Neural progenitor cell (in vitro differentiated cells): ENCODE measurements at regions not wholly inside any gene's neighbourhood (a gene's known extent, or its start where the extent isn't known, plus 50 kb on each side); places are given as distances from the start of the nearest gene placed in this dataset.
"Not testable (repeated sequence)": the region's sequence is repeated elsewhere in the genome, so short reads cannot be mapped to it uniquely, and the experiment has no call there.

Experiments used
- DNase-seq: peaks from one replicate; pipeline ENCODE4 v3.0.0-alpha.2; 2016; ENCODE audit warnings: low spot score
- H2AFZ ChIP-seq: fragments of 200-600 bp; sonication (generic); replicated peaks from 2 replicates; pipeline ENCODE4 v1.6.1; 2016; ENCODE audit warnings: antibody characterized with exemption
- H3F3A ChIP-seq: fragments of 200-600 bp; sonication (generic); 2 replicates; pipeline ENCODE4 v1.6.1; 2016; ENCODE audit warnings: antibody characterized with exemption, low read depth
- H3K27ac ChIP-seq: fragments of 200-600 bp; sonication (generic); 2 replicates; pipeline ENCODE4 v1.5.1; 2016; ENCODE audit warnings: mild to moderate bottlenecking
- H3K27me3 ChIP-seq: fragments of 200-600 bp; sonication (generic); 2 replicates; pipeline ENCODE4 v1.6.1; 2016; ENCODE audit warnings: mild to moderate bottlenecking, moderate library complexity
- H3K36me3 ChIP-seq: fragments of 200-600 bp; sonication (generic); 2 replicates; pipeline ENCODE4 v1.5.1; 2016
- H3K4me1 ChIP-seq: fragments of 200-600 bp; sonication (generic); 2 replicates; pipeline ENCODE4 v1.6.1; 2016; ENCODE audit warnings: mixed run types
- H3K4me2 ChIP-seq: fragments of 200-600 bp; sonication (generic); 2 replicates; pipeline ENCODE4 v1.6.1; 2016
- H3K4me3 ChIP-seq: fragments of 200-600 bp; sonication (generic); 2 replicates; pipeline ENCODE4 v1.5.1; 2016
- H3K79me2 ChIP-seq: fragments of 200-600 bp; sonication (generic); 2 replicates; pipeline ENCODE4 v1.6.1; 2016; ENCODE audit warnings: low read depth
- H3K9ac ChIP-seq: fragments of 200-600 bp; sonication (generic); 2 replicates; pipeline ENCODE4 v1.6.1; 2016
- H3K9me3 ChIP-seq: fragments of 200-600 bp; sonication (generic); 2 replicates; pipeline ENCODE4 v1.5.1; 2016; ENCODE audit warnings: low read depth
- H4K20me1 ChIP-seq: fragments of 200-600 bp; sonication (generic); 2 replicates; pipeline ENCODE4 v1.6.1; 2016; ENCODE audit warnings: low read depth
- H3K27ac Mint-ChIP-seq: 3 replicates; pipeline ENCODE4 v1.8.0; 2021; ENCODE audit warnings: mixed read lengths
- H3K27me3 Mint-ChIP-seq: 2 replicates; pipeline ENCODE4 v1.8.0; 2022; ENCODE audit warnings: low read depth, mild to moderate bottlenecking, inconsistent platforms, moderate library complexity, mixed read lengths; ENCODE audit not compliant: insufficient read depth
- H3K36me3 Mint-ChIP-seq: 3 replicates; pipeline ENCODE4 v1.8.0; 2021; ENCODE audit warnings: mixed read lengths
- H3K4me1 Mint-ChIP-seq: 3 replicates; pipeline ENCODE4 v1.8.0; 2021; ENCODE audit warnings: mixed read lengths
- H3K4me3 Mint-ChIP-seq: 3 replicates; pipeline ENCODE4 v1.8.0; 2021; ENCODE audit warnings: mild to moderate bottlenecking, moderate library complexity, mixed read lengths
- H3K9me3 Mint-ChIP-seq: 3 replicates; pipeline ENCODE4 v1.8.0; 2020; ENCODE audit warnings: mixed read lengths
- EZH2 ChIP-seq: fragments of 200-600 bp; sonication (generic); IDR thresholded peaks from 2 replicates; pipeline ENCODE4 v1.6.1; 2017; ENCODE audit warnings: antibody characterized with exemption, mild to moderate bottlenecking, moderate library complexity
- EZH2phosphoT487 ChIP-seq: fragments of 200-600 bp; sonication (generic); IDR thresholded peaks from 2 replicates; pipeline ENCODE4 v1.6.1; 2017; ENCODE audit warnings: antibody characterized with exemption
- TF ChIP-seq, protein P1 (sequence below): fragments of 200-600 bp; sonication (generic); IDR thresholded peaks from 2 replicates; pipeline ENCODE4 v1.5.1; 2017; ENCODE audit warnings: antibody characterized with exemption, mild to moderate bottlenecking

DNA sequence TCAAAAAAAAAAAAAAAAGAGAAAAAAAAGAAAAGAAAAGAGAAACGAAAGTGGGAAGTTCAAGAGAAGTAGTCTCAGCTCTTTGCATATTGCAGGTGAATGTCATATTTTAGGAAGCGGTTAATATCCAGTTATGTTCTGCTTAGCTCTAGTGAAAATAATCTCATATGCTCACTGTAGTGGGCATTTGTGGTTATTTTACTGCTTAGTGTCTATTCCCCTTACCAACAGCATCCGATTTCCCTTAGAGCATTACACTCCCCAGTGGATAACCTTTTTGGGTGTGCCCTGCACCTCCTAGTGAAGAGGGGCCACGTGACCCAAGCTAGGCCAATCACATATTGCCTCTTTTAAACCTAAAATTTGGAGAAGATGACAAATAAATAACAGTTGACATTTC lies 111.2 kb upstream of the ZNF827 start:
- Histone ChIP-seq H3K27ac (no peak overlapping the region), H3K27me3 (no peaks in the 10 kb centered on the region), H2AFZ (no peak overlapping the region), H3K79me2 (no peaks in the 10 kb centered on the region), H3K9ac (no peak overlapping the region), H3K36me3 (no peaks in the 10 kb centered on the region), H3K4me3 (no peak overlapping the region), H3K4me2 (no peak overlapping the region), H3K4me1 (no peaks in the 10 kb centered on the region), H3K9me3 (no peaks in the 10 kb centered on the region), H3F3A (no peaks in the 10 kb centered on the region), H4K20me1 (no peaks in the 10 kb centered on the region)
- no peak for DNase-seq
- TF ChIP-seq, protein P1, sequence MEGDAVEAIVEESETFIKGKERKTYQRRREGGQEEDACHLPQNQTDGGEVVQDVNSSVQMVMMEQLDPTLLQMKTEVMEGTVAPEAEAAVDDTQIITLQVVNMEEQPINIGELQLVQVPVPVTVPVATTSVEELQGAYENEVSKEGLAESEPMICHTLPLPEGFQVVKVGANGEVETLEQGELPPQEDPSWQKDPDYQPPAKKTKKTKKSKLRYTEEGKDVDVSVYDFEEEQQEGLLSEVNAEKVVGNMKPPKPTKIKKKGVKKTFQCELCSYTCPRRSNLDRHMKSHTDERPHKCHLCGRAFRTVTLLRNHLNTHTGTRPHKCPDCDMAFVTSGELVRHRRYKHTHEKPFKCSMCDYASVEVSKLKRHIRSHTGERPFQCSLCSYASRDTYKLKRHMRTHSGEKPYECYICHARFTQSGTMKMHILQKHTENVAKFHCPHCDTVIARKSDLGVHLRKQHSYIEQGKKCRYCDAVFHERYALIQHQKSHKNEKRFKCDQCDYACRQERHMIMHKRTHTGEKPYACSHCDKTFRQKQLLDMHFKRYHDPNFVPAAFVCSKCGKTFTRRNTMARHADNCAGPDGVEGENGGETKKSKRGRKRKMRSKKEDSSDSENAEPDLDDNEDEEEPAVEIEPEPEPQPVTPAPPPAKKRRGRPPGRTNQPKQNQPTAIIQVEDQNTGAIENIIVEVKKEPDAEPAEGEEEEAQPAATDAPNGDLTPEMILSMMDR = no peak
- TF ChIP-seq EZH2 = no peak
- no peak for TF ChIP-seq EZH2phosphoT487
- no peak overlapping the region for H3K4me3 Mint-ChIP-seq
- H3K27me3 Mint-ChIP-seq = no peaks in the 10 kb centered on the region
- H3K36me3 Mint-ChIP-seq = no peaks in the 10 kb centered on the region
- H3K9me3 Mint-ChIP-seq = peaks cover 9% of the 10 kb centered on the region
- H3K4me1 Mint-ChIP-seq = no peaks in the 10 kb centered on the region
- no peak overlapping the region for H3K27ac Mint-ChIP-seq

DNA sequence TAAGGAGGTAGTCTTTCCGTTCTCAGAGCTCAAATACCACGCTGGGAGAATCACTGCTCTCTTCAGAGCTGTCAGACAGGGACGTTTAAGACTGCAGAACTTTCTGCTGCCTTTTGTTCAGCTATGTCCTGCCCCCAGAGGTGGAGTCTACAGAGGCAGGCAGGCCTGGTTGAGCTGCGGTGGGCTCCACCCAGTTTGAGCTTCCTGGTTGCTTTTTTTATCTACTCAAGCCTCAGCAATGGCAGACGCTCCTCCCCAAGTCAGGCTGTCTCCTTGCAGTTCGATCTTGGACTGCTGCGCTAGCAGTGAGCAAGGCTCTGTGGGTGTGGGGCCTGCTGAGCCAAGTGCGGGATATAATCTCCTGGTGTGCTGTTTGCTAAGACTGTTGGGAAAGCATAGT lies 109.1 kb upstream of the ZNF827 start:
- H3K4me1 ChIP-seq, H3K4me3 Mint-ChIP-seq, H3K4me3 ChIP-seq, H3K9ac ChIP-seq, H3K9me3 ChIP-seq, H3K36me3 Mint-ChIP-seq, H3K27me3 Mint-ChIP-seq, H3K4me1 Mint-ChIP-seq, H3K36me3 ChIP-seq, H3K27ac ChIP-seq, H4K20me1 ChIP-seq, H3K79me2 ChIP-seq, DNase-seq, H3K4me2 ChIP-seq, H3K27ac Mint-ChIP-seq, H3K27me3 ChIP-seq, H2AFZ ChIP-seq, H3F3A ChIP-seq: not testable (repeated sequence)
- peaks cover 18% of the 10 kb centered on the region for H3K9me3 Mint-ChIP-seq

DNA sequence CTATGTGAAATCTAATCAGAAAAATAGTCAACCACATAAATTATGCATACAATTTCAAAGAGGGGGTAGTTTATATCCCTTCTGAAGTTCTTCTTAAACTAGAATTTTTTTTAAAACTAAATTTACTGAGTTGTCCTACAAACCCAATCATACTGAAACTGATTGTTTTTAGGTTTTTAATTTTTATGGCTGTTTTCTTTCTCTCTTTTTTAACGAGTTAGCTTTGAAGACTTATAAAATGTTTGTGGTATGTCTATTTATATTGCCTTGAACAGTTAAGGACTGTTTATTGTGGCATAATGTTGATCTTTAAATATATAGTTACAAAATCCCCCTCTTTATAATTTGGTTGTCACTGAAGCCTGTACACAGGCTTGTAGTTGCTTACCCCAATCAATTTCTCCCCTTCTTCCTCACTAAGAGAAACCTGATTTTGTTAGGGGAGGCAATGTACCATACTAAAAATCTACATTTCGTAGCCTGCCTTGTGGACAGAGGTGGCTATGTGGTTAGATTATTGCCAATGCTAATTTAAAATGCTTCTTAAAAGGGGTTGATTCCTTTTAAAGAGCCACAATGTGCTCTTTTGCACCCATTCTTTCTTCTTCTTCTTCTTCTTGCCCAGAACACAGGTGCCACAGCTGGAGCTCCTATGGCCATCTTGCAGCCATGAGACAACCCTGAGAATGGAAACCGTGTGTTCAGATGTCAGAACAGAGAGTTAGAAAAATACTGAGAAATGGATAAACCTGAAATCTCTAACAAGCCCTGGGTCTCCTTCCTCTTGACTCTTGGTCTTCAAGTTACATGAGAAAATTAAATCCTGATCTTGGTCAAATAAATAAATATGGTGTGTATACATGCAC lies 102.7 kb upstream of the ZNF827 start:
- Histone ChIP-seq H2AFZ (no peak overlapping the region), H3K4me3 (no peak overlapping the region), H3K4me2 (no peak overlapping the region), H3K27me3 (no peaks in the 10 kb centered on the region), H3F3A (no peaks in the 10 kb centered on the region), H3K36me3 (no peaks in the 10 kb centered on the region), H3K27ac (no peak overlapping the region), H4K20me1 (no peaks in the 10 kb centered on the region), H3K79me2 (no peaks in the 10 kb centered on the region), H3K9me3 (no peaks in the 10 kb centered on the region), H3K4me1 (no peaks in the 10 kb centered on the region), H3K9ac (no peak overlapping the region)
- H3K4me1 Mint-ChIP-seq = no peaks in the 10 kb centered on the region
- no peak overlapping the region for H3K27ac Mint-ChIP-seq
- peaks cover 9% of the 10 kb centered on the region for H3K9me3 Mint-ChIP-seq
- TF ChIP-seq, protein P1 = no peak
- TF ChIP-seq EZH2 (no peak), EZH2phosphoT487 (no peak)
- no peak overlapping the region for H3K4me3 Mint-ChIP-seq
- H3K36me3 Mint-ChIP-seq = no peaks in the 10 kb centered on the region
- peaks cover 4% of the 10 kb centered on the region for H3K27me3 Mint-ChIP-seq
- DNase-seq = no peak

DNA sequence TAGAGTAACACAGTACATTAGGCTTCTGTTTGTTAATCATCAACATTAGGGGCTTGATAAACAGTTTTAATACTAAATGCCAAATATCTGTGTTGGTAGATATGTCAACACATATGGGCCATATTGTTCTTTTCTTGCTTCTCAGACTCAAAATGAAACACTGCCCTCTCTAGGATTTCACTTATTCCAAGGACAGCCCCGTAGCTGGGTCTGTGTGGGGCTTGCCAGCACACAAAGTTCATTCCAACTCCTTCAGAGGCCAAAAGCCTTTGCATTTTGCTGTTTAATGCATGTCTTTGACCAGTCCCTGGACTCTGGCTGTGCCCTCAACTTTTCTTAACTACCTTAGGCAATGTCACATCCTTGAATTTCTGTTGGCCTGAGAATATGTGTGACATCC lies 102.0 kb upstream of the ZNF827 start:
- no peak overlapping the region for H2AFZ ChIP-seq
- no peaks in the 10 kb centered on the region for H3K4me1 ChIP-seq
- no peaks in the 10 kb centered on the region for H3K4me1 Mint-ChIP-seq
- TF ChIP-seq EZH2 = no peak
- no peak for TF ChIP-seq EZH2phosphoT487
- TF ChIP-seq, protein P1 = no peak
- no peaks in the 10 kb centered on the region for H4K20me1 ChIP-seq
- H3K36me3 Mint-ChIP-seq = no peaks in the 10 kb centered on the region
- no peak overlapping the region for H3K4me3 ChIP-seq
- no peaks in the 10 kb centered on the region for H3K36me3 ChIP-seq
- H3K79me2 ChIP-seq = no peaks in the 10 kb centered on the region
- no peak for DNase-seq
- H3K27me3 ChIP-seq = no peaks in the 10 kb centered on the region
- H3K9me3 Mint-ChIP-seq = peaks cover 9% of the 10 kb centered on the region
- no peaks in the 10 kb centered on the region for H3K9me3 ChIP-seq
- no peak overlapping the region for H3K9ac ChIP-seq
- no peaks in the 10 kb centered on the region for H3F3A ChIP-seq
- peaks cover 4% of the 10 kb centered on the region for H3K27me3 Mint-ChIP-seq
- no peak overlapping the region for H3K27ac Mint-ChIP-seq
- no peak overlapping the region for H3K4me3 Mint-ChIP-seq
- no peak overlapping the region for H3K27ac ChIP-seq
- no peak overlapping the region for H3K4me2 ChIP-seq
